ENCODE measurements at regions not wholly inside any gene's neighbourhood (a gene's known extent, or its start where the extent isn't known, plus 50 kb on each side); places are given as distances from the start of the nearest gene placed in this dataset.
A peak's percentile ranks its signal among the peaks of the same experiment; 100 is the strongest.

DNA sequence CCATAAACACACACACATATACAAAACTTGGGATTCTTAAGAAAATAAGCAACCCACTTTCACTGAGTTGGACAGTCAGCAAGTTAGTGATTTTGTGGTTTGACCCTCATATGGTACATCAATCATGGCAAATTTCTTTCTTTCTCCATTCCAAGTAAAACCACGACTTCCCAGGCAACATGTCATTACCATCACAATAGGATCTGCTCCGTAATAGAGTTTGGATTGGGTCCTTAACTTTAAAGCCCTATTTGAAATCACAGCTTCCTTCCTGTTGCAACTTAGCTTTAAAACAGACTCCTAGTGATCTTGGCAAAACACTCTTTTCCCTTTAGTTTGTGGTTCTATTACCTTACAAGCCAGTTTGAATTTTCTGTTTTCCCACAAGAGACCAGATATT, 483.6 kb downstream of the INHBA start:
- H3K27ac ChIP-seq (ENCODE audit: low read depth in 2 of 2, low read length in 1 of 2) = no peak overlapping the region
- H3K4me2 ChIP-seq = no peak overlapping the region
- no peaks in the 10 kb centered on the region for H3K36me3 ChIP-seq (replicated peaks in 1 of 2; ENCODE audit: control insufficient read depth in 1 of 2, insufficient read depth in 2 of 2, low read length in 1 of 2)
- no peaks in the 10 kb centered on the region for H3K27me3 ChIP-seq (ENCODE audit: insufficient read depth)
- no peaks in the 10 kb centered on the region for H3K9me2 ChIP-seq
- H4K20me1 ChIP-seq (ENCODE audit: insufficient read depth) = no peaks in the 10 kb centered on the region
- no peaks in the 10 kb centered on the region for H3K79me2 ChIP-seq (ENCODE audit: insufficient read depth)
- no peak overlapping the region for H3K4me3 ChIP-seq (ENCODE audit: low read depth in 2 of 2, low read length in 1 of 2)
- TF ChIP-seq, protein P1, sequence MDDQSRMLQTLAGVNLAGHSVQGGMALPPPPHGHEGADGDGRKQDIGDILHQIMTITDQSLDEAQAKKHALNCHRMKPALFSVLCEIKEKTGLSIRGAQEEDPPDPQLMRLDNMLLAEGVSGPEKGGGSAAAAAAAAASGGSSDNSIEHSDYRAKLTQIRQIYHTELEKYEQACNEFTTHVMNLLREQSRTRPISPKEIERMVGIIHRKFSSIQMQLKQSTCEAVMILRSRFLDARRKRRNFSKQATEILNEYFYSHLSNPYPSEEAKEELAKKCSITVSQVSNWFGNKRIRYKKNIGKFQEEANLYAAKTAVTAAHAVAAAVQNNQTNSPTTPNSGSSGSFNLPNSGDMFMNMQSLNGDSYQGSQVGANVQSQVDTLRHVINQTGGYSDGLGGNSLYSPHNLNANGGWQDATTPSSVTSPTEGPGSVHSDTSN (IDR thresholded peaks at IDR 0.05) = peak; percentile 36; the same call in 1 of the 2 replicates
- TF ChIP-seq, protein P2, sequence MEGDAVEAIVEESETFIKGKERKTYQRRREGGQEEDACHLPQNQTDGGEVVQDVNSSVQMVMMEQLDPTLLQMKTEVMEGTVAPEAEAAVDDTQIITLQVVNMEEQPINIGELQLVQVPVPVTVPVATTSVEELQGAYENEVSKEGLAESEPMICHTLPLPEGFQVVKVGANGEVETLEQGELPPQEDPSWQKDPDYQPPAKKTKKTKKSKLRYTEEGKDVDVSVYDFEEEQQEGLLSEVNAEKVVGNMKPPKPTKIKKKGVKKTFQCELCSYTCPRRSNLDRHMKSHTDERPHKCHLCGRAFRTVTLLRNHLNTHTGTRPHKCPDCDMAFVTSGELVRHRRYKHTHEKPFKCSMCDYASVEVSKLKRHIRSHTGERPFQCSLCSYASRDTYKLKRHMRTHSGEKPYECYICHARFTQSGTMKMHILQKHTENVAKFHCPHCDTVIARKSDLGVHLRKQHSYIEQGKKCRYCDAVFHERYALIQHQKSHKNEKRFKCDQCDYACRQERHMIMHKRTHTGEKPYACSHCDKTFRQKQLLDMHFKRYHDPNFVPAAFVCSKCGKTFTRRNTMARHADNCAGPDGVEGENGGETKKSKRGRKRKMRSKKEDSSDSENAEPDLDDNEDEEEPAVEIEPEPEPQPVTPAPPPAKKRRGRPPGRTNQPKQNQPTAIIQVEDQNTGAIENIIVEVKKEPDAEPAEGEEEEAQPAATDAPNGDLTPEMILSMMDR (IDR thresholded peaks at IDR 0.05) = no peak
- no peak for DNase-seq
- H3F3A ChIP-seq (replicated peaks; ENCODE audit: insufficient read depth) = peaks cover 15% of the 10 kb centered on the region
- POLR2A ChIA-PET = no interaction called here
- H3K9ac ChIP-seq = no peak overlapping the region
- 56% methylated on average over 2 of the region's 2 CpGs for whole genome bisulfite sequencing (ENCODE audit: low lambda C conversion rate)
- H3K4me1 ChIP-seq (ENCODE audit: control insufficient read depth in 1 of 2, insufficient read depth in 2 of 2, low read depth in 1 of 2, low read length in 1 of 2) = peaks cover 2 to 3% of the 10 kb centered on the region in 2 experiments; a peak in 3 of 4 replicates
- H2AFZ ChIP-seq (ENCODE audit: low read depth) = no peak overlapping the region
- no peaks in the 10 kb centered on the region for H3K9me3 ChIP-seq
- CTCF ChIA-PET = no interaction called here

DNA sequence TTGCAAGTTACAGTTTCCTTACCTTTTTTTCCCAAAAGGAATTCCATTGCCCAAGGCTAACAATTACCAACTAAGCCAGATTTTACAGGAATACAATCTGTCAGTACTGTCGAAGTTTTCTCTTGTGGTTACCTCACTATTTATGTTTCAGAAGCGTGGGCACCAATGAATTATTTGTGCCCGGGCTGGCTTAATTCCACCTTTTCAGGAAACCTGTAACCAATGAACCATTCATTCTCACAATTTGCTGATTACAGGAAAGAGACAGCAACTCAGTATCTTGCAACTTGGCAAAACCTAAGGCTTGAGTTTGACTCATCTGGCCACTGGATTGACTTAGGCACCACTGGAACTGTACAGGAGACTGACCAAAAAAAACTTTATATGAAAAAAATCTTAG, 485.6 kb downstream of the INHBA start:
- no peaks in the 10 kb centered on the region for H3K79me2 ChIP-seq (ENCODE audit: insufficient read depth)
- DNase-seq = no peak

More for the DNA sequence above, 485.6 kb downstream of the INHBA start:
- Histone ChIP-seq H3K4me3 (ENCODE audit: low read depth in 2 of 2, low read length in 1 of 2) (no peak overlapping the region), H3F3A (replicated peaks; ENCODE audit: insufficient read depth) (no peaks in the 10 kb centered on the region), H3K9ac (no peak overlapping the region), H3K9me3 (no peaks in the 10 kb centered on the region), H3K27ac (ENCODE audit: low read depth in 2 of 2, low read length in 1 of 2) (no peak overlapping the region), H3K4me1 (ENCODE audit: control insufficient read depth in 1 of 2, insufficient read depth in 2 of 2, low read depth in 1 of 2, low read length in 1 of 2) (peaks cover 0 to 2% of the 10 kb centered on the region in 2 experiments; a peak in 2 of 4 replicates), H3K27me3 (ENCODE audit: insufficient read depth) (no peaks in the 10 kb centered on the region), H3K36me3 (replicated peaks in 1 of 2; ENCODE audit: control insufficient read depth in 1 of 2, insufficient read depth in 2 of 2, low read length in 1 of 2) (no peaks in the 10 kb centered on the region), H3K4me2 (no peak overlapping the region), H2AFZ (ENCODE audit: low read depth) (no peak overlapping the region), H3K9me2 (no peaks in the 10 kb centered on the region), H4K20me1 (ENCODE audit: insufficient read depth) (no peaks in the 10 kb centered on the region)
- ChIA-PET CTCF (no interaction called here), POLR2A (no interaction called here)
- WGBS (ENCODE audit: low lambda C conversion rate) = 54% methylated on average over 3 of the region's 3 CpGs
- TF ChIP-seq FOXJ3 (CRISPR knock-in tag; IDR thresholded peaks at IDR 0.05) (no peak), FOXM1 (IDR thresholded peaks at IDR 0.05; ENCODE audit: low read depth) (no peak), RFX5 (IDR thresholded peaks at IDR 0.05; ENCODE audit: low read length) (no peak), EP300 (IDR thresholded peaks at IDR 0.05; ENCODE audit: borderline replicate concordance in 1 of 2, low read depth in 1 of 2, low read length in 1 of 2) (no peak), POLR2AphosphoS5 (IDR thresholded peaks at IDR 0.05; ENCODE audit: low read depth, low read length) (no peak), TAF1 (IDR thresholded peaks at IDR 0.05; ENCODE audit: borderline replicate concordance, low read depth, low read length) (no peak), TEAD4 (IDR thresholded peaks at IDR 0.05; ENCODE audit: borderline replicate concordance, insufficient read depth) (no peak)
- TF ChIP-seq, protein P3, sequence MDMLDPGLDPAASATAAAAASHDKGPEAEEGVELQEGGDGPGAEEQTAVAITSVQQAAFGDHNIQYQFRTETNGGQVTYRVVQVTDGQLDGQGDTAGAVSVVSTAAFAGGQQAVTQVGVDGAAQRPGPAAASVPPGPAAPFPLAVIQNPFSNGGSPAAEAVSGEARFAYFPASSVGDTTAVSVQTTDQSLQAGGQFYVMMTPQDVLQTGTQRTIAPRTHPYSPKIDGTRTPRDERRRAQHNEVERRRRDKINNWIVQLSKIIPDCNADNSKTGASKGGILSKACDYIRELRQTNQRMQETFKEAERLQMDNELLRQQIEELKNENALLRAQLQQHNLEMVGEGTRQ (IDR thresholded peaks at IDR 0.05; ENCODE audit: borderline replicate concordance, low read depth, low read length) = no peak
- TF ChIP-seq, protein P2 (IDR thresholded peaks at IDR 0.05) = no peak

All from SK-N-SH (cell line).